ENCODE measurements at regions not wholly inside any gene's neighbourhood (a gene's known extent, or its start where the extent isn't known, plus 50 kb on each side); places are given as distances from the start of the nearest gene placed in this dataset.

DNA sequence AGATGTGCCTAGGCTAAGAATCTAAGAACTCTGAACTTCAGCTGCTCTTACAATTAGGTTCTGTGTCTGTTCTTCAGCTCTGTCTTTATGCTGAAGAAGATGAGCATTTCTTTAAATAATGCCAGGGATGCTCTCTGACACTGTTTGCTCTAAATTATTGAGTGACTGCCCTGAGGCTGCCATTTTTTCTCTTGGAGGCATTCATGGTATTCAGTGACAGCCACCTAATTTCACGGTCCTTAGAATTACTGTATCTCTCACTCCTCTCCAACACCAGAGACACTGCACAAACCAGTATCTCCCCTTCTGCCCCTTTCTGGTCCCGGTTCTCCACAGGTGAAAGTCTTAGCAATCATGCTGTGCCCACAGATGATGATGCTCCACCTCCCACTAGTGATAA, 123.6 kb upstream of the MPHOSPH6 start:
- CTCF ChIA-PET, result no interaction called here
- ATAC-seq (no peak), DNase-seq (ENCODE audit: low read depth, low spot score) (no peak)
- in situ Hi-C loops (cut with HindIII; ENCODE audit: low pct_unique_long_range_greater_than_20kb, low sequenced_read_pairs), result no loop called here
- BruUV-seq (replicated peaks), result no TSS peak
- TF ChIP-seq SIN3A (IDR thresholded peaks at IDR 0.05; ENCODE audit: borderline replicate concordance, insufficient read depth, low read depth, low read length) (no peak), REST (IDR thresholded peaks at IDR 0.05; ENCODE audit: insufficient read depth in 1 of 2, low read depth in 2 of 2, low read length in 1 of 2) (no peak), POLR2AphosphoS5 (IDR thresholded peaks at IDR 0.05; ENCODE audit: low read depth, low read length) (no peak), TCF7L2 (IDR thresholded peaks at IDR 0.05; ENCODE audit: low read depth, low read length) (no peak)
- TF ChIP-seq, protein P1, sequence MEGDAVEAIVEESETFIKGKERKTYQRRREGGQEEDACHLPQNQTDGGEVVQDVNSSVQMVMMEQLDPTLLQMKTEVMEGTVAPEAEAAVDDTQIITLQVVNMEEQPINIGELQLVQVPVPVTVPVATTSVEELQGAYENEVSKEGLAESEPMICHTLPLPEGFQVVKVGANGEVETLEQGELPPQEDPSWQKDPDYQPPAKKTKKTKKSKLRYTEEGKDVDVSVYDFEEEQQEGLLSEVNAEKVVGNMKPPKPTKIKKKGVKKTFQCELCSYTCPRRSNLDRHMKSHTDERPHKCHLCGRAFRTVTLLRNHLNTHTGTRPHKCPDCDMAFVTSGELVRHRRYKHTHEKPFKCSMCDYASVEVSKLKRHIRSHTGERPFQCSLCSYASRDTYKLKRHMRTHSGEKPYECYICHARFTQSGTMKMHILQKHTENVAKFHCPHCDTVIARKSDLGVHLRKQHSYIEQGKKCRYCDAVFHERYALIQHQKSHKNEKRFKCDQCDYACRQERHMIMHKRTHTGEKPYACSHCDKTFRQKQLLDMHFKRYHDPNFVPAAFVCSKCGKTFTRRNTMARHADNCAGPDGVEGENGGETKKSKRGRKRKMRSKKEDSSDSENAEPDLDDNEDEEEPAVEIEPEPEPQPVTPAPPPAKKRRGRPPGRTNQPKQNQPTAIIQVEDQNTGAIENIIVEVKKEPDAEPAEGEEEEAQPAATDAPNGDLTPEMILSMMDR (IDR thresholded peaks at IDR 0.05), result no peak
- no peaks in the 10 kb centered on the region for H3K36me3 ChIP-seq (ENCODE audit: control insufficient read depth, insufficient read depth, low read length)
- no peaks in the 10 kb centered on the region for H3K27me3 ChIP-seq (ENCODE audit: control insufficient read depth, insufficient read depth, low read length)
- H3K27ac ChIP-seq (ENCODE audit: low read length), result no peak overlapping the region
- H3K4me3 ChIP-seq (ENCODE audit: low read depth in 2 of 2, low read length in 2 of 2), result no peak overlapping the region
- no peaks in the 10 kb centered on the region for H3K4me1 ChIP-seq (ENCODE audit: control insufficient read depth, insufficient read depth, low read length)
- intact Hi-C loops (cut with micrococcal nuclease; ENCODE audit: unreplicated experiment), result no loop called here
- POLR2A ChIA-PET, result no interaction called here
- H3K9me3 ChIP-seq (ENCODE audit: control insufficient read depth, insufficient read depth, low read depth, low read length), result no peaks in the 10 kb centered on the region

DNA sequence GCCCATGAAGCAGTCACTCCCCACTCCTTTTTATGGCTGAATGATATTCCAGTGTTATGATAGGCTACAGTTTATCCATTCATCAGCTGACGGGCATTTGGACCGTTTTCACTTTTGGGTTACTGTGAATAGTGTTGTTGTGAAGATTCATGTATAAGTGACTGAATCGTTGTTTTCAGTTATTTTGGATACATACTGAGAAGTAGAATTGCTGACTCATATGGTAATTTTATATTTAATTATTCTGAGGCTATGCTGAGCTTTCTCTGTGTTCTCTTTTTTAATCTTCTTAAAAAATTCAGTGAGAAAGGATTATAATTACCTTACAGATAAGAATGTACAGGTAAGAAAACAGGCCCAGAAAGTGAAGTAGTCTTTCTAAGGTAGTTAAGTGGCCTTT, 117.9 kb upstream of the MPHOSPH6 start:
- POLR2A ChIA-PET, result no interaction called here
- in situ Hi-C loops (cut with HindIII; ENCODE audit: low pct_unique_long_range_greater_than_20kb, low sequenced_read_pairs) (no loop called here), intact Hi-C loops (cut with micrococcal nuclease; ENCODE audit: unreplicated experiment) (no loop called here)
- TF ChIP-seq POLR2AphosphoS5 (IDR thresholded peaks at IDR 0.05; ENCODE audit: low read depth, low read length), result no peak
- no peak for TF ChIP-seq REST (IDR thresholded peaks at IDR 0.05; ENCODE audit: insufficient read depth in 1 of 2, low read depth in 2 of 2, low read length in 1 of 2)
- TF ChIP-seq TCF7L2 (IDR thresholded peaks at IDR 0.05; ENCODE audit: low read depth, low read length), result no peak
- TF ChIP-seq, protein P1 (IDR thresholded peaks at IDR 0.05), result no peak
- no peak for TF ChIP-seq SIN3A (IDR thresholded peaks at IDR 0.05; ENCODE audit: borderline replicate concordance, insufficient read depth, low read depth, low read length)
- CTCF ChIA-PET, result no interaction called here
- no peaks in the 10 kb centered on the region for H3K27me3 ChIP-seq (ENCODE audit: control insufficient read depth, insufficient read depth, low read length)
- no peak overlapping the region for H3K4me3 ChIP-seq (ENCODE audit: low read depth in 2 of 2, low read length in 2 of 2)
- ATAC-seq, result no peak
- H3K27ac ChIP-seq (ENCODE audit: low read length), result no peak overlapping the region
- BruUV-seq (replicated peaks), result no TSS peak
- no peaks in the 10 kb centered on the region for H3K9me3 ChIP-seq (ENCODE audit: control insufficient read depth, insufficient read depth, low read depth, low read length)
- H3K36me3 ChIP-seq (ENCODE audit: control insufficient read depth, insufficient read depth, low read length), result no peaks in the 10 kb centered on the region
- no peaks in the 10 kb centered on the region for H3K4me1 ChIP-seq (ENCODE audit: control insufficient read depth, insufficient read depth, low read length)
- DNase-seq (ENCODE audit: low read depth, low spot score), result no peak
